Right lobe of liver (tissue), 4 donors: ENCODE measurements at regions not wholly inside any gene's neighbourhood (a gene's known extent, or its start where the extent isn't known, plus 50 kb on each side); places are given as distances from the start of the nearest gene placed in this dataset.

Source experiments
- POLR2A ChIP-seq: fragments of 450-650 bp; IDR thresholded peaks from one replicate; pipeline ENCODE4 v1.6.1; 2017; ENCODE audit warnings: antibody characterized with exemption, mild to moderate bottlenecking
- TF ChIP-seq, protein P1 (sequence below), 4 donors: fragments of 200-600 bp in 3 of 4; fragments of 450-650 bp in 1 of 4; IDR thresholded peaks; one replicate each; pipeline versions ENCODE4 v1.5.1 to v1.8.0; 2016 to 2022; ENCODE audit warnings: antibody characterized with exemption in 4 of 4, mild to moderate bottlenecking in 2 of 4
- donor health status: DM: no; HTN: no; CAD: no.
- donor health status: DM: no; HTN: no; CAD: no.
- donor health status: DM: no; HTN: yes; CAD: no.

GRCh38 chr6:48915591-48915990, 547.5 kb downstream of the MMUT start:
- TF ChIP-seq, protein P1, sequence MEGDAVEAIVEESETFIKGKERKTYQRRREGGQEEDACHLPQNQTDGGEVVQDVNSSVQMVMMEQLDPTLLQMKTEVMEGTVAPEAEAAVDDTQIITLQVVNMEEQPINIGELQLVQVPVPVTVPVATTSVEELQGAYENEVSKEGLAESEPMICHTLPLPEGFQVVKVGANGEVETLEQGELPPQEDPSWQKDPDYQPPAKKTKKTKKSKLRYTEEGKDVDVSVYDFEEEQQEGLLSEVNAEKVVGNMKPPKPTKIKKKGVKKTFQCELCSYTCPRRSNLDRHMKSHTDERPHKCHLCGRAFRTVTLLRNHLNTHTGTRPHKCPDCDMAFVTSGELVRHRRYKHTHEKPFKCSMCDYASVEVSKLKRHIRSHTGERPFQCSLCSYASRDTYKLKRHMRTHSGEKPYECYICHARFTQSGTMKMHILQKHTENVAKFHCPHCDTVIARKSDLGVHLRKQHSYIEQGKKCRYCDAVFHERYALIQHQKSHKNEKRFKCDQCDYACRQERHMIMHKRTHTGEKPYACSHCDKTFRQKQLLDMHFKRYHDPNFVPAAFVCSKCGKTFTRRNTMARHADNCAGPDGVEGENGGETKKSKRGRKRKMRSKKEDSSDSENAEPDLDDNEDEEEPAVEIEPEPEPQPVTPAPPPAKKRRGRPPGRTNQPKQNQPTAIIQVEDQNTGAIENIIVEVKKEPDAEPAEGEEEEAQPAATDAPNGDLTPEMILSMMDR (IDR thresholded peaks at IDR 0.05) = no peak
- no peak for TF ChIP-seq POLR2A
